ENCODE measurements at regions not wholly inside any gene's neighbourhood (a gene's known extent, or its start where the extent isn't known, plus 50 kb on each side); places are given as distances from the start of the nearest gene placed in this dataset.
"Not testable (repeated sequence)": the region's sequence is repeated elsewhere in the genome, so short reads cannot be mapped to it uniquely, and the experiment has no call there.

DNA sequence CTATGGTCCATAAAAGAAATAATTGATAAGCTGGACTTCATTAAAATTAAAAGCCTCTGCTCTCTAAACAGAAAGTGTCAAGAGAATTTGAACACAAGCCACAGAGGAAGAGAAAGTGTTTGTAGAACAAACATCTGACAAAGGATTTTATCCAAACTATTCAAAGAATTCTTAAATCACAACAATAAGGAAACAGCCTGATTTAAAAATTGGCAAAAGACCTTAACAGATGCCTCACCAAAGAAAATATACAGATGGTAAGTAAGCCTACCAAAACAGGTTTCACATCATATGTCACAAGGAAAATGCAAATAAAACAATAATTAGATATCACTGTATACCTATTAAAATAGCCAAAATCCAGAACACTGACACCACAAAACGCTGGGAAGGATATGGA lies 612.0 kb downstream of the TTLL7 start:
- TF ChIP-seq, protein P1, sequence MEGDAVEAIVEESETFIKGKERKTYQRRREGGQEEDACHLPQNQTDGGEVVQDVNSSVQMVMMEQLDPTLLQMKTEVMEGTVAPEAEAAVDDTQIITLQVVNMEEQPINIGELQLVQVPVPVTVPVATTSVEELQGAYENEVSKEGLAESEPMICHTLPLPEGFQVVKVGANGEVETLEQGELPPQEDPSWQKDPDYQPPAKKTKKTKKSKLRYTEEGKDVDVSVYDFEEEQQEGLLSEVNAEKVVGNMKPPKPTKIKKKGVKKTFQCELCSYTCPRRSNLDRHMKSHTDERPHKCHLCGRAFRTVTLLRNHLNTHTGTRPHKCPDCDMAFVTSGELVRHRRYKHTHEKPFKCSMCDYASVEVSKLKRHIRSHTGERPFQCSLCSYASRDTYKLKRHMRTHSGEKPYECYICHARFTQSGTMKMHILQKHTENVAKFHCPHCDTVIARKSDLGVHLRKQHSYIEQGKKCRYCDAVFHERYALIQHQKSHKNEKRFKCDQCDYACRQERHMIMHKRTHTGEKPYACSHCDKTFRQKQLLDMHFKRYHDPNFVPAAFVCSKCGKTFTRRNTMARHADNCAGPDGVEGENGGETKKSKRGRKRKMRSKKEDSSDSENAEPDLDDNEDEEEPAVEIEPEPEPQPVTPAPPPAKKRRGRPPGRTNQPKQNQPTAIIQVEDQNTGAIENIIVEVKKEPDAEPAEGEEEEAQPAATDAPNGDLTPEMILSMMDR (IDR thresholded peaks at IDR 0.05), result not testable (repeated sequence)
- not testable (repeated sequence) for TF ChIP-seq POLR2AphosphoS5 (IDR thresholded peaks at IDR 0.05)

All from stomach (tissue), 4 donors.